Activated CD4-positive, alpha-beta T cell treated with anti-CD3 and anti-CD28 coated beads, Interleukin-2, amount 50 U/mL, for 24 hours (primary cell): ENCODE measurements at regions not wholly inside any gene's neighbourhood (a gene's known extent, or its start where the extent isn't known, plus 50 kb on each side); places are given as distances from the start of the nearest gene placed in this dataset.
"Not testable (repeated sequence)": the region's sequence is repeated elsewhere in the genome, so short reads cannot be mapped to it uniquely, and the experiment has no call there.

Experiments
- DNase-seq, 2 donors: peaks; one replicate each; pipeline ENCODE4 v3.0.0-alpha.2; 2020; ENCODE audit warnings: low read depth in 1 of 2, low spot score in 1 of 2

GRCh38 chr3:95442766-95443165 lies 1371.6 kb upstream of the EPHA6 start:
- DNase-seq, result no peak

GRCh38 chr3:95449841-95450240 lies 1364.6 kb upstream of the EPHA6 start:
- no peak for DNase-seq

GRCh38 chr3:95453242-95453641 lies 1361.2 kb upstream of the EPHA6 start:
- DNase-seq, result no peak

- no peak for DNase-seq
These were observed 1357.6 kb upstream of the EPHA6 start for GRCh38 chr3:95456835-95457234.

GRCh38 chr3:95459706-95460105 lies 1354.7 kb upstream of the EPHA6 start:
- DNase-seq, result no peak

- DNase-seq, result no peak
These were observed 1354.1 kb upstream of the EPHA6 start for GRCh38 chr3:95460274-95460673.

GRCh38 chr3:95462161-95462560 lies 1352.2 kb upstream of the EPHA6 start:
- DNase-seq, result no peak

- no peak for DNase-seq
These were observed 1350.0 kb upstream of the EPHA6 start for GRCh38 chr3:95464346-95464745.

GRCh38 chr3:95468331-95468730 lies 1346.1 kb upstream of the EPHA6 start:
- DNase-seq, result no peak

- DNase-seq, result no peak
These were observed 1340.1 kb upstream of the EPHA6 start for GRCh38 chr3:95474338-95474737.

GRCh38 chr3:95476534-95476933 lies 1337.9 kb upstream of the EPHA6 start:
- DNase-seq, result no peak

- no peak for DNase-seq
These were observed 1308.2 kb upstream of the EPHA6 start for GRCh38 chr3:95506174-95506573.

- DNase-seq, result no peak
These were observed 1306.3 kb upstream of the EPHA6 start for GRCh38 chr3:95508124-95508523.

GRCh38 chr3:95511828-95512227 lies 1302.6 kb upstream of the EPHA6 start:
- no peak for DNase-seq

GRCh38 chr3:95514260-95514659 lies 1300.1 kb upstream of the EPHA6 start:
- no peak for DNase-seq

- no peak for DNase-seq
These were observed 1293.0 kb upstream of the EPHA6 start for GRCh38 chr3:95521396-95521795.

GRCh38 chr3:95522449-95522848 lies 1291.9 kb upstream of the EPHA6 start:
- no peak for DNase-seq

- no peak for DNase-seq
These were observed 1274.4 kb upstream of the EPHA6 start for GRCh38 chr3:95539950-95540483.

- no peak for DNase-seq
These were observed 1248.9 kb upstream of the EPHA6 start for GRCh38 chr3:95565502-95565901.

- no peak for DNase-seq
These were observed 1247.0 kb upstream of the EPHA6 start for GRCh38 chr3:95567346-95567745.

GRCh38 chr3:95586754-95587153 lies 1227.6 kb upstream of the EPHA6 start:
- no peak for DNase-seq

- not testable (repeated sequence) for DNase-seq
These were observed 1226.8 kb upstream of the EPHA6 start for GRCh38 chr3:95587641-95588040.

GRCh38 chr3:95588473-95588872 lies 1225.9 kb upstream of the EPHA6 start:
- no peak for DNase-seq
